ENCODE measurements at regions not wholly inside any gene's neighbourhood (a gene's known extent, or its start where the extent isn't known, plus 50 kb on each side); places are given as distances from the start of the nearest gene placed in this dataset.
"Not testable (repeated sequence)": the region's sequence is repeated elsewhere in the genome, so short reads cannot be mapped to it uniquely, and the experiment has no call there.

GRCh38 chr6:144681334-144681733 lies 396.2 kb downstream of the UTRN start:
- DNase-seq (ENCODE audit: low spot score) = no peak

GRCh38 chr6:144683216-144684070 lies 398.3 kb downstream of the UTRN start:
- no peak for DNase-seq (ENCODE audit: low spot score)

- DNase-seq (ENCODE audit: low spot score) = no peak
Observed at GRCh38 chr6:144688713-144689112, 403.6 kb downstream of the UTRN start.

- no peak for DNase-seq (ENCODE audit: low spot score)
Observed at GRCh38 chr6:144689503-144690040, 404.4 kb downstream of the UTRN start.

GRCh38 chr6:144690133-144690532 lies 405.0 kb downstream of the UTRN start:
- no peak for DNase-seq (ENCODE audit: low spot score)

- DNase-seq (ENCODE audit: low spot score) = no peak
Observed at GRCh38 chr6:144690666-144691065, 405.5 kb downstream of the UTRN start.

- not testable (repeated sequence) for DNase-seq (ENCODE audit: low spot score)
Observed at GRCh38 chr6:144692050-144692449, 406.9 kb downstream of the UTRN start.

- no peak for DNase-seq (ENCODE audit: low spot score)
Observed at GRCh38 chr6:144695858-144696533, 410.9 kb downstream of the UTRN start.

- peak; percentile 88 for DNase-seq (ENCODE audit: low spot score)
Observed at GRCh38 chr6:144696610-144697368, 411.7 kb downstream of the UTRN start.

- peak; percentile 94 for DNase-seq (ENCODE audit: low spot score)
Observed at GRCh38 chr6:144697369-144697760, 412.2 kb downstream of the UTRN start.

GRCh38 chr6:144697801-144698200 lies 412.7 kb downstream of the UTRN start:
- DNase-seq (ENCODE audit: low spot score) = no peak

GRCh38 chr6:144702781-144703180 lies 417.6 kb downstream of the UTRN start:
- no peak for DNase-seq (ENCODE audit: low spot score)

GRCh38 chr6:144710207-144710606 lies 425.1 kb downstream of the UTRN start:
- DNase-seq (ENCODE audit: low spot score) = no peak

GRCh38 chr6:144711661-144712060 lies 426.5 kb downstream of the UTRN start:
- no peak for DNase-seq (ENCODE audit: low spot score)

GRCh38 chr6:144712541-144712940 lies 427.4 kb downstream of the UTRN start:
- peak; percentile 84 for DNase-seq (ENCODE audit: low spot score)

GRCh38 chr6:144714021-144714712 lies 429.0 kb downstream of the UTRN start:
- DNase-seq (ENCODE audit: low spot score) = peak; percentile 74

- DNase-seq (ENCODE audit: low spot score) = no peak
Observed at GRCh38 chr6:144715344-144715743, 430.2 kb downstream of the UTRN start.

- no peak for DNase-seq (ENCODE audit: low spot score)
Observed at GRCh38 chr6:144718431-144718830, 433.3 kb downstream of the UTRN start.

- no peak for DNase-seq (ENCODE audit: low spot score)
Observed at GRCh38 chr6:144721232-144721631, 436.1 kb downstream of the UTRN start.

GRCh38 chr6:144722154-144722737 lies 437.1 kb downstream of the UTRN start:
- no peak for DNase-seq (ENCODE audit: low spot score)

- DNase-seq (ENCODE audit: low spot score) = no peak
Observed at GRCh38 chr6:144722925-144723324, 437.8 kb downstream of the UTRN start.
